GM18508 (cell line): ENCODE measurements at regions not wholly inside any gene's neighbourhood (a gene's known extent, or its start where the extent isn't known, plus 50 kb on each side); places are given as distances from the start of the nearest gene placed in this dataset.

Source experiments
- ATAC-seq: cut with Tn5 transposase; IDR thresholded peaks from one replicate; pipeline ENCODE4 v1.9.1; 2021; ENCODE audit warnings: moderate number of reproducible peaks; ENCODE audit not compliant: insufficient read depth, unreplicated experiment

GRCh38 chr13:34751044-34751443 lies 191.0 kb upstream of the NBEA start:
- no peak for ATAC-seq

DNA sequence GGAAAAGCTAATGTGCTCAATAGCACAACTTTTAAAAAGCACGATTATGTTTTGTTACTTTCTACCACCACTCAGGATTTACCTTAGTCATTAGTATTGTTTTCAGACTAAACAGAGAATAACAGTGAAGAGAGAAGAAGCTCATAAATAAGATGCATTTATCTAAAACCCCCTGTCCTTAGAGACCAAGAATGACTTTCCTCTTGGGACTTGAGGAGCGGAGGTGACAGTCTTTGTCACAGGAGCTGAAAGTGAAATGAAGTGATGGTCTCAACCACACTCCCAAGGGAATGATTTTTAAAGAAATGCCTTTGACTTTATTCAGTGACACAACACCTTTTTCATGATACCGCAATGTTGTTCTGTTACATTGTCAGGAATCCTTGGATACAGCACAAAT lies 190.6 kb upstream of the NBEA start:
- no peak for ATAC-seq

DNA sequence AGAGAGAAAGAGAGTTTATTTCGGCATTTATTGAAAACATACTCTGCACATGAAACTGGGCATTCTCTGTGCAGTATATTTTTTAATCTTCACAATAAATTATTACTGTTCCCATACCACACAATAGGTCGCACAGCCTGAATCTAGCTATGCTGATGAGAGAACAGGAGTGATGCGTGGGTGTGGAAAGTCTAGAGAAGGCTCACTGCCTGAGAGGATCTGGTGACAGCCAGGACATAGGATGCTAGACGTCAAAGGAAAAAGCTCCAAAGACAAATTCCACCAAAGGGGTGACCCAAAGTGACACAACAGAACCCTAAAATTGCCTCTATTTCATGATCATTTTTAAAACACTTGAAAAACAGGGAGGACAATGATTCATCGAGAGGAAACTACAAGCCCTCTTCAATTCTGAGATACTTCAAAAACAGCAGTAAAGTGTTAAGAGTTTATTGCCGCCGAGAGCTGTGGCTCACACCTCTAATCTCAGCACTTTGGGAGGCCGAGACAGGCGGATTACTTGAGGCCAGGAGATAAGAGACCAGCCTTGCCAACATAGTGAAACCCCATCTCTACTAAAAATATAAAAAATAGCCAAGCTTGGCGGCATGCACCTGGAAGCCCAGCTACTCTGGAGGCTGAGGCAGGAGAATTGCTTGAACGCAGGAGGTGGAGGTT lies 189.6 kb upstream of the NBEA start:
- no peak for ATAC-seq

DNA sequence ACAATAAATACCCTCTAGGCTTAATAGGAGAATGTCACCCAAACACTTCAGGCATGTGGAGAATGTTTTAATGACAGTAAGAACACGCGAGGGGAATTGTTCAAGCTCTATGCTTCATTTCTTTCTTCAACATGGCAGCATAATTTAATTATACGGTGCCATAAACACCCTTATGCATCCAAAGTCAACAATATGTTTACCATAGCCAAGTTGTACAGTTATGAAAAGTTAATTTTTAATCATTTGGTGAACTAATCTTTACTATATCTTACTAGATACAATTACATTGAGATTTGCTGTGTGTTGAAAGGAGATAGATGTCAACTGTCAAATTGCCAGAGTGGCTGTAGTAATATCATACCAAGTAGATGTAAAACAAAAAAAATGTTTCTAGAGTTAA lies 185.9 kb upstream of the NBEA start:
- ATAC-seq, result no peak

GRCh38 chr13:34756572-34756971 lies 185.5 kb upstream of the NBEA start:
- ATAC-seq, result no peak

DNA sequence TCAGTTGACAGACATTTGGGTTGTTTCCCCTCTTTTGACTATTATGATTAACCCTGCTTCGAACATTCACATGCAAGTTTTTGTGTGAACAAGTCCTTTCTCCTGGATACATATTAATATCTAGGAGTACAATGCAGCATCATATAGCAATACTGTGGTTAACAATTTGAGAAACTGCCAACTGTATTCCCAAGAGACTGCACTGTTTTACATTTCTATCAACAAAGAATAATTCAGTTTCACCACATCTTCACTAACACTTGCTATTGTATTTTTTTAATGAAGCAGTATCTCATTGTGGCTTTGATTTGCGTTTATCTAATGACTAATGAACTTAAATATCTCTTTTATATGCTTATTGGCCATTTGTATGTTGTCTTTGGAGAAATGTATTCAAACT lies 184.6 kb upstream of the NBEA start:
- ATAC-seq, result no peak

GRCh38 chr13:34758628-34759027 lies 183.4 kb upstream of the NBEA start:
- no peak for ATAC-seq

GRCh38 chr13:34762312-34762711 lies 179.8 kb upstream of the NBEA start:
- ATAC-seq, result no peak

- no peak for ATAC-seq
Measured at GRCh38 chr13:34764246-34764645, 177.8 kb upstream of the NBEA start.

- ATAC-seq, result no peak
Measured at GRCh38 chr13:34765446-34766180, 176.5 kb upstream of the NBEA start.

DNA sequence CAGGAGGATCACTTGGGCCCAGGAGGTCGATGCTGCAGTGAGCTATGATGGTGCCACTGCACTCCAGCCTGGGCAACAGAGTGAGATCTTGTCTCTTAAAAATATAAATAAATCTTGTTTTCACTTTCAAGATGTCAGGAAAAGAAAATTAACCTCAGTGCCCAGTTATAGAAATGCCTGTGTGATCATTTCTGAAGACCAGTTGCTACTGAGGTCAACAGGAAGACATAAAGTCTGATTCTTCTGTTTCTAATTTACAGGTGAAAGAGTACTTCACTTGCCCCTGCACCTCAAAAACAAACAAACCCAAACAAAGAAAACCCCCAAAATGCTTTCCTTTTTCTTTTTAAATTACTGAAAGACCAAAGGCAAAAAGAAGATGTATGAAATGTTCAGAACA lies 174.3 kb upstream of the NBEA start:
- no peak for ATAC-seq

GRCh38 chr13:34772206-34772605 lies 169.9 kb upstream of the NBEA start:
- ATAC-seq, result no peak

GRCh38 chr13:34772881-34773280 lies 169.2 kb upstream of the NBEA start:
- ATAC-seq, result no peak

DNA sequence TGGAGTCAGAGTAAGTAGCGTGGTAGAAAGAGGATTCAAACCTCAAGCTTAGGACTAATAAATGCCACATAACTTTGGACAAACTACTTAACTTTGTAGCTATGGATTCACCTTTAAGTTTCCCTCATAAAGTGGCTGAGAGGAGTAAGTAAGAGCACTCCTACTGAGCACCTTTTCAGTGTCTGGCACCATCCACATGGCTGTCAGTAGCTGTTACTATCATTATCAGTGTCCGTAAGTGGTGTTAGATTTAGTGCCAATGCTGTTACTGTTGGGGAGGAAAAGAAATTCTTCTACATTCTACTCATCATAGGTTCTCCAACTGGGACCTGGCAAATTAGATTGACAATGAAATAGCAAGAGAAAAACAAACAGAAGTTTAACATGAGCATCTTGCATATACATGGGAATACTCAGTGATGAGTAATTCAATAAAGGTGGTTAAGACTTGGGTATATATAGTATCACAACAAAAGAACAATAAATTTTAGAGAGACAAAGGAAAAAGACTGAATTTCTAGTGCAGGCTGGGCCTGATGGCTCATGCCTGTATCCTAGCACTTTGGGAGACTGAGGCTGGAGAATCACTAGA lies 165.6 kb upstream of the NBEA start:
- no peak for ATAC-seq

GRCh38 chr13:34777089-34777913 lies 164.8 kb upstream of the NBEA start:
- no peak for ATAC-seq

DNA sequence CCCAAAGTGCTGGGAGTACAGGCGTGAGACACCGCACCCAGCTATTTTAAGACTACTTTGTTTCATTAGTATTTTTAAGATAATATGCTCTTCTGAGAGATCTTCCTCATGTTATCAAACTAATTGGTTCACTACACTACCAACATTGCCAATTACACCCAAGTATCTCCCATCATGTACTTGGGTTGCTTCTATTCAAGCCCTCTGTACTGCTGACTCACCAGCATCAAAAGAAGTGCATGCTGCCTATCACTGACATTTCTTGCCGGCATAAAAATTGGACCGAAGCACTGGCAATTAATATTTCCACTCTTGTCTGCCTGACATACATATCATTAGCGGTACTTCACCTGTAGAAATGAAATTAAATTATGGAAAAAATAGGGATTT lies 164.2 kb upstream of the NBEA start:
- no peak for ATAC-seq

GRCh38 chr13:34779171-34779570 lies 162.9 kb upstream of the NBEA start:
- no peak for ATAC-seq

DNA sequence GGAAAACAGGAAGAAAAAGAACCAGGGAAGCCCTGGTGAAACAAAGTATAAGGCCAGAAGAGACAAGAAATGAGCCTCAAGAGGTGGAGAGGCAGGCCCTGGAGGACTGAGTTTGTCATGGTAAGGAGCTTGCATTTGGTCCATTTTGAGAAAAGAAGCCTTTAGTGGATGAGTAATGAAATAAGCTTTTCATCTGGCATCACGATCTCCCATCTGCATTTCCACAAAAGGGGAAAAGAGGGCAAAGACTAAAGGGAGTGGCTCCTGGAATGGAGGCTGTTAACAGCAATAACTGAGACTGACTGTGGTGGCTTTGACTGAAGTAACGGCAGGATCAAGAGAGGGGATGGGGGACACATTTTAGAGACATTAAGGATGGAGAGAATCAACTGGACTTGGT lies 148.8 kb upstream of the NBEA start:
- ATAC-seq, result no peak

DNA sequence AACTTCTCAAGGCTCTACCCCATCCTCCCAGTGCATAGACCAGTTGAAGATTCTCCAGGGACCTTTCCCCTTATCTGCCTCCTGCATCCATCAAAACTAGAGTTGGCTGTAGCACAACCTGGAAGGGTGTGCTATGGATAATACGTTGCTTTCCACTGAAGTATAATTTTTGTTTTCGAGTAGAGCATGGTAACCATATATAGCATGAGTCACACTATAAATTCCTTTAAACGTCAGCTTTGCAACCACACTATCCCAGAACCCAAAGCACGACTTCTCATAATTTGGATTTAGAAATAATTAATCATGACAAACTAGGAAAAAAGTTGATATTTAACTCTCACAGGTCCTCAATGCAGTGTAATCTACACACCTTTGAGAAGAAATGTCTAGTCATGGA lies 138.3 kb upstream of the NBEA start:
- no peak for ATAC-seq

- ATAC-seq, result no peak
Measured at GRCh38 chr13:34805347-34805746, 136.7 kb upstream of the NBEA start.

DNA sequence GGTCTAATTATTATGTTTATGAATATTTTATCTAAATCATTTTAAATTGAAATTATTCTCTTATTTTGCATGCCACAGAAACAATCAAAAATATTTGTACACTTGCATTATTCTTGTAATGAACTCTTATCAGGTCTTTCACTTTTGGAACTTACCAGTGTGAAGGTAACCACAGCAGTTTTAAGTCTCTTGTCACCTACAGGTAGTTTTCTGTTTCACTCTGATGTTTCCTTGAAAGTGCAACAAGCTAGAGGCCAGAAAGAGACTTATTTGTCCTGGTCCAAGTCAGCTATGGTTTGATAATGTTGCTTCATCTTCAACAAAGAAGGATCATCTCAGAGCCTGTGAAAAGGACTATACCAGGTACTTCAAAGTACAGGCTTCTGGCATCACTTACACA lies 133.4 kb upstream of the NBEA start:
- no peak for ATAC-seq
